Activated T-cell treated with anti-CD3 and anti-CD28 coated beads, Interleukin-2, amount 50 U/mL, for 72 hours (primary cell): ENCODE measurements at regions not wholly inside any gene's neighbourhood (a gene's known extent, or its start where the extent isn't known, plus 50 kb on each side); places are given as distances from the start of the nearest gene placed in this dataset.
"Not testable (repeated sequence)": the region's sequence is repeated elsewhere in the genome, so short reads cannot be mapped to it uniquely, and the experiment has no call there.

Experiments used
- ATAC-seq, 2 donors: fragments of 150-1000 bp; cut with Tn5 transposase; replicated peaks in 1 of 2; 2 replicates each; pipeline ENCODE4 v1.10.0; 2021; ENCODE audit warnings: moderate library complexity in 2 of 2, mild to moderate bottlenecking in 1 of 2
- DNase-seq, 2 donors: peaks; one replicate each; pipeline ENCODE4 v3.0.0; 2021 to 2022; ENCODE audit warnings: mixed read lengths in 1 of 2
- H3K27ac Mint-ChIP-seq: one replicate; pipeline ENCODE4 v1.8.0; 2022; ENCODE audit warnings: mild to moderate bottlenecking, moderate library complexity, mixed read lengths
- H3K27me3 Mint-ChIP-seq: one replicate; pipeline ENCODE4 v1.8.0; 2022; ENCODE audit warnings: low read depth, mixed read lengths
- H3K36me3 Mint-ChIP-seq, 2 donors: one replicate each; pipeline ENCODE4 v1.8.0; 2022; ENCODE audit warnings: mixed read lengths in 2 of 2, mild to moderate bottlenecking in 1 of 2; ENCODE audit not compliant: insufficient read depth in 2 of 2
- H3K4me1 Mint-ChIP-seq: one replicate; pipeline ENCODE4 v1.8.0; 2022; ENCODE audit warnings: low read depth, mixed read lengths
- H3K4me3 Mint-ChIP-seq, 2 donors: one replicate each; pipeline ENCODE4 v1.8.0; 2022; ENCODE audit warnings: mild to moderate bottlenecking in 2 of 2, mixed read lengths in 2 of 2, moderate library complexity in 2 of 2
- H3K9me3 Mint-ChIP-seq, 2 donors: one replicate each; pipeline ENCODE4 v1.8.0; 2022; ENCODE audit warnings: mixed read lengths in 2 of 2

GRCh38 chr3:10688548-10689172, 127.4 kb upstream of the SLC6A11 start:
- Mint-ChIP-seq H3K27ac (no peak overlapping the region), H3K27me3 (peaks cover 30% of the 10 kb centered on the region), H3K36me3 (no peaks in the 10 kb centered on the region), H3K4me1 (no peaks in the 10 kb centered on the region), H3K4me3 (no peak overlapping the region), H3K9me3 (no peaks in the 10 kb centered on the region)
- no peak for DNase-seq
- ATAC-seq, result no peak

GRCh38 chr3:10692039-10692622, 123.9 kb upstream of the SLC6A11 start:
- peaks cover 21% of the 10 kb centered on the region for H3K27me3 Mint-ChIP-seq
- no peak overlapping the region for H3K27ac Mint-ChIP-seq
- no peak for ATAC-seq
- DNase-seq, result no peak
- H3K36me3 Mint-ChIP-seq, result no peaks in the 10 kb centered on the region
- no peaks in the 10 kb centered on the region for H3K4me1 Mint-ChIP-seq
- no peaks in the 10 kb centered on the region for H3K9me3 Mint-ChIP-seq
- no peak overlapping the region for H3K4me3 Mint-ChIP-seq

- DNase-seq (no peak), ATAC-seq (no peak)
- no peaks in the 10 kb centered on the region for H3K4me1 Mint-ChIP-seq
- H3K36me3 Mint-ChIP-seq, result no peaks in the 10 kb centered on the region
- H3K4me3 Mint-ChIP-seq, result no peak overlapping the region
- H3K9me3 Mint-ChIP-seq, result no peaks in the 10 kb centered on the region
- no peak overlapping the region for H3K27ac Mint-ChIP-seq
- peaks cover 21% of the 10 kb centered on the region for H3K27me3 Mint-ChIP-seq
Observed at GRCh38 chr3:10693457-10693856, 122.6 kb upstream of the SLC6A11 start.

GRCh38 chr3:10694179-10694578, 121.8 kb upstream of the SLC6A11 start:
- ATAC-seq, result no peak
- H3K36me3 Mint-ChIP-seq, result no peaks in the 10 kb centered on the region
- H3K27me3 Mint-ChIP-seq, result peaks cover 28% of the 10 kb centered on the region
- no peaks in the 10 kb centered on the region for H3K4me1 Mint-ChIP-seq
- no peaks in the 10 kb centered on the region for H3K9me3 Mint-ChIP-seq
- no peak overlapping the region for H3K27ac Mint-ChIP-seq
- H3K4me3 Mint-ChIP-seq, result no peak overlapping the region
- no peak for DNase-seq

- not testable (repeated sequence) for H3K27ac Mint-ChIP-seq, DNase-seq, H3K4me3 Mint-ChIP-seq, ATAC-seq, H3K4me1 Mint-ChIP-seq, H3K36me3 Mint-ChIP-seq, H3K9me3 Mint-ChIP-seq
- peaks cover 29% of the 10 kb centered on the region for H3K27me3 Mint-ChIP-seq
Observed at GRCh38 chr3:10695186-10695585, 120.8 kb upstream of the SLC6A11 start.

GRCh38 chr3:10695595-10696285, 120.3 kb upstream of the SLC6A11 start:
- H3K36me3 Mint-ChIP-seq, result no peaks in the 10 kb centered on the region
- H3K4me3 Mint-ChIP-seq, result no peak overlapping the region
- H3K27ac Mint-ChIP-seq, result no peak overlapping the region
- peaks cover 2% of the 10 kb centered on the region for H3K4me1 Mint-ChIP-seq
- peaks cover 29% of the 10 kb centered on the region for H3K27me3 Mint-ChIP-seq
- ATAC-seq (no peak), DNase-seq (no peak)
- H3K9me3 Mint-ChIP-seq, result no peaks in the 10 kb centered on the region

DNA sequence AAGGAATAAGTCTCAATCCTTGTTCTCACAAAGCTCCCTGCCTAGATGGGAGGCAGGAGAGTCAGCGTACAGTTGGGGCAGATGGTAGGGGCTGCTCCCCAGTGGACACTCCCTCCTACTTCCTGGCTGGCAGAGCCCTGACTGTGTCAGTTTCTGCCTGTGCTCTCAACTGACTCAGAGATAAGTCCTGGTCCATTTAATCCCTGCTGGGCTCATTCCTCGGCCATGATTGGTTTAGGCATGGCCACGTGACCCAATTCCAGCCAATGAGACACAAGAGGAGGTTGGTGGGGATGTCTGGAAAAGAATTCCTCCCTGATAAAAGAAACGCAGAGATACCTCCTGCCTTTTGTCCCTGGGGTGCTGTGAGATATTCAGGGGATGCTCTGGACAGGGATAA, 118.1 kb upstream of the SLC6A11 start:
- no peak for ATAC-seq
- no peak for DNase-seq
- no peak overlapping the region for H3K4me3 Mint-ChIP-seq
- H3K27ac Mint-ChIP-seq, result no peak overlapping the region
- peaks cover 8% of the 10 kb centered on the region for H3K4me1 Mint-ChIP-seq
- no peaks in the 10 kb centered on the region for H3K36me3 Mint-ChIP-seq
- peaks cover 42% of the 10 kb centered on the region for H3K27me3 Mint-ChIP-seq
- no peaks in the 10 kb centered on the region for H3K9me3 Mint-ChIP-seq

GRCh38 chr3:10700821-10701220, 115.2 kb upstream of the SLC6A11 start:
- DNase-seq (no peak), ATAC-seq (peak; percentile 65 to 77)
- peaks cover 61% of the 10 kb centered on the region for H3K27me3 Mint-ChIP-seq
- no peaks in the 10 kb centered on the region for H3K36me3 Mint-ChIP-seq
- H3K4me1 Mint-ChIP-seq, result peaks cover 8% of the 10 kb centered on the region
- no peak overlapping the region for H3K27ac Mint-ChIP-seq
- no peak overlapping the region for H3K4me3 Mint-ChIP-seq
- H3K9me3 Mint-ChIP-seq, result no peaks in the 10 kb centered on the region

- Mint-ChIP-seq H3K4me3 (no peak overlapping the region), H3K4me1 (peaks cover 13% of the 10 kb centered on the region), H3K36me3 (no peaks in the 10 kb centered on the region), H3K27ac (no peak overlapping the region), H3K27me3 (peaks cover 68% of the 10 kb centered on the region), H3K9me3 (no peaks in the 10 kb centered on the region)
- ATAC-seq (peak in 1 of 2 donors; percentile 53), DNase-seq (peak; percentile 5 to 23)
Observed at GRCh38 chr3:10702961-10703740, 112.9 kb upstream of the SLC6A11 start.

DNA sequence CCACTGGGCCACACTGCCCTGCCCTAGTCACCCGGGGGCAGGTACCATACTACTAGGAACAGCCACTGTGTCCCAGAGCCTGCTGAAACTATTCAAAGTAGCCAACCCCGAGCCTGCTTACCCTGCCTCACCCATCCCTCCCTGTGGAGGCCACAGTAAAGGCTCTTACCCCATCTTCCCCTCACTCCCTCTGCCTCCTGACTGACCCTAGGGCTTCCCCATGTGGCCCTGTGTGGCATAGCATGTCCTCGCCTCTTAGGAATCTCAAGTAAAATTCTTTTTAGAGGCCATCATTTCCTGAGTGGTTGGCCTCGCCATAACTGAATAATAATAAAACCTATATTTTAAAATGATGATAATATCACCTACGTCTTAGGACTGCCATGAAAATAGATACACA, 112.2 kb upstream of the SLC6A11 start:
- Mint-ChIP-seq H3K27ac (no peak overlapping the region), H3K4me3 (no peak overlapping the region), H3K27me3 (peaks cover 70% of the 10 kb centered on the region), H3K4me1 (peaks cover 13% of the 10 kb centered on the region), H3K9me3 (no peaks in the 10 kb centered on the region), H3K36me3 (no peaks in the 10 kb centered on the region)
- DNase-seq, result no peak
- ATAC-seq, result no peak

- H3K27me3 Mint-ChIP-seq, result peaks cover 86% of the 10 kb centered on the region
- H3K36me3 Mint-ChIP-seq, result no peaks in the 10 kb centered on the region
- no peak overlapping the region for H3K27ac Mint-ChIP-seq
- H3K4me1 Mint-ChIP-seq, result peaks cover 7% of the 10 kb centered on the region
- DNase-seq (no peak), ATAC-seq (no peak)
- no peak overlapping the region for H3K4me3 Mint-ChIP-seq
- H3K9me3 Mint-ChIP-seq, result no peaks in the 10 kb centered on the region
Observed at GRCh38 chr3:10706156-10706739, 109.8 kb upstream of the SLC6A11 start.

DNA sequence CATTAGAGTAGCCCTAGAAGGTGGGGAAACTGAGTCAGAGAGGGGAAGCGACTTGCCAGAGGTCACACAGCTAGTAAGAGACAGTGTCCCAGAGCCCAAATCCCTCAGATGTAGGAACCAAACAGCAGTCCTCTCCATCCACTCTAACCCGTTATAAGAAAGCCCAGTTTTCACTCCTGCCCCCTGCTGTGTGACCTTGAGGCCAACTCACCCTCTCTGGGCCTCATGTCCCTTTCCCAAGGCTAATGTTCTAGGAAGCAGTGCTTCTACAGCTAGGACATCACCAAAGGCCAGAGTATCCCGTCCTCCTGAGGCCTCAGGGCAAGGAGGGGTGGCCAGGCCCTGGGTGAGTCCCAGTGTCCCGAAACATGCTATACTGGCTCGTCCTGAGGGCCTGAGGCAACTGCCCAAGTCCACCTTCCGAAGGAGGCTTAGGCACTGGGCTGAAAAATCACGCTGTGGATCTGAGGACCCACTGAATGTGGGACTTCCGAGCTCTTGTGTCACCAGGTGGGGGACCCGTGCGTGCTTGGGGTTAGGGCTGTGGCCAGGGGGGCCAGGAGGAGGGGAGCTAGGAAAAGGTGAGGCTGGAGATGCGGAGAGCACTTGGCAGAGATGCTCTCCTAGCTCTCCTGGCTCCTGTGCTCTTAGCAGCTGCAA, 109.2 kb upstream of the SLC6A11 start:
- H3K4me3 Mint-ChIP-seq, result peak overlapping the region; percentile 42 to 54
- H3K27me3 Mint-ChIP-seq, result peaks cover 80% of the 10 kb centered on the region
- no peaks in the 10 kb centered on the region for H3K9me3 Mint-ChIP-seq
- H3K36me3 Mint-ChIP-seq, result no peaks in the 10 kb centered on the region
- peaks cover 5% of the 10 kb centered on the region for H3K4me1 Mint-ChIP-seq
- no peak overlapping the region for H3K27ac Mint-ChIP-seq
- DNase-seq, result no peak
- ATAC-seq, result no peak
